Upper lobe of right lung (tissue), 1 donor: ENCODE measurements at regions not wholly inside any gene's neighbourhood (a gene's known extent, or its start where the extent isn't known, plus 50 kb on each side); places are given as distances from the start of the nearest gene placed in this dataset.

Source experiments
- ATAC-seq: fragments of 200-7000 bp; cut with Tn5 transposase; one replicate; pipeline ENCODE4 v1.9.1; 2020; ENCODE audit warnings: mild to moderate bottlenecking, moderate library complexity
- DNase-seq: peaks from one replicate; pipeline ENCODE4 v3.0.0-alpha.2; 2020
- H3K27ac ChIP-seq: fragments of 200-600 bp; one replicate; pipeline ENCODE4 v1.8.0; 2022
- H3K27me3 ChIP-seq: fragments of 200-600 bp; one replicate; pipeline ENCODE4 v1.8.0; 2022; ENCODE audit warnings: mild to moderate bottlenecking
- H3K36me3 ChIP-seq: fragments of 200-600 bp; one replicate; pipeline ENCODE4 v1.8.0; 2022
- H3K4me1 ChIP-seq: fragments of 200-600 bp; one replicate; pipeline ENCODE4 v1.8.0; 2022
- H3K4me3 ChIP-seq: fragments of 200-600 bp; one replicate; pipeline ENCODE4 v1.8.0; 2022; ENCODE audit warnings: mild to moderate bottlenecking
- H3K9me3 ChIP-seq: fragments of 200-600 bp; one replicate; pipeline ENCODE4 v1.8.0; 2022
- intact Hi-C: fragments of 100-400 bp; cut with DNase I; formaldehyde crosslinking; loops from one replicate; pipeline ENCODE4 v1.11.0; 2022
- TF ChIP-seq, protein P1 (sequence below): fragments of 200-600 bp; IDR thresholded peaks from one replicate; pipeline ENCODE4 v1.8.0; 2022; ENCODE audit warnings: antibody characterized with exemption
- donor health status: DM: no; HTN: yes; CAD: no; lungs with severe emphysema.

DNA sequence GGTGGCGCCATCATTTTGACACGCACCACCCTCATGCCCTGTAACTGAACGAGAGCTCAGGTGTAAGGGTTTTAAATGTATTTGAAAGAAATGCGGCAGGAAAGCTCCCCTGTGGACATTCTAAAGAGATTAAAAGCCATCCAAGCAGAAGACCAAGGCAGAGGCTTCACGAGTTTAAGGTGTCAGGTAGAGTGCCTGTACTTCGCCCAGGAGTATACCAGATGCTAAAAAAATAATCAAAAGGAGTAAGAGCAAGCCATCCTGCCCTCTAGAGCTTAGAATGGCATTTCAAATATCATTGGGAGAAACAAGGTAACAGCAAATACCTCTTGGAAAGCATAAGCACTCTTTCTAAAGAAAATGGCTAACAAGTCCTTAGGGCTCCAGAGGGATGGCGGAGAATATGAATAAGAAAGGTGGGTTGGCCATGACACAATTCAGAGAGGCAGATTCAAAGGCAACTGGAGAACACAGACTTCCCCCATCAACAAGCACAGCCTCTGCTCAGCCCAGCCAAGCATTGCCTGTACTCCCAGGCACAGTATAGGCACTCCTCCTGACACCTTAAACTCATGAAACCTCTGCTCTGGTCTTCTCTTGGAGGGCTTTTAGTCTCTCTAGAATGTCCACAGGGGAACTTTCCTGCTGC lies 447.6 kb downstream of the SUCLA2 start:
- H3K27me3 ChIP-seq = no peaks in the 10 kb centered on the region
- no peaks in the 10 kb centered on the region for H3K4me1 ChIP-seq
- no peak for ATAC-seq
- TF ChIP-seq, protein P1, sequence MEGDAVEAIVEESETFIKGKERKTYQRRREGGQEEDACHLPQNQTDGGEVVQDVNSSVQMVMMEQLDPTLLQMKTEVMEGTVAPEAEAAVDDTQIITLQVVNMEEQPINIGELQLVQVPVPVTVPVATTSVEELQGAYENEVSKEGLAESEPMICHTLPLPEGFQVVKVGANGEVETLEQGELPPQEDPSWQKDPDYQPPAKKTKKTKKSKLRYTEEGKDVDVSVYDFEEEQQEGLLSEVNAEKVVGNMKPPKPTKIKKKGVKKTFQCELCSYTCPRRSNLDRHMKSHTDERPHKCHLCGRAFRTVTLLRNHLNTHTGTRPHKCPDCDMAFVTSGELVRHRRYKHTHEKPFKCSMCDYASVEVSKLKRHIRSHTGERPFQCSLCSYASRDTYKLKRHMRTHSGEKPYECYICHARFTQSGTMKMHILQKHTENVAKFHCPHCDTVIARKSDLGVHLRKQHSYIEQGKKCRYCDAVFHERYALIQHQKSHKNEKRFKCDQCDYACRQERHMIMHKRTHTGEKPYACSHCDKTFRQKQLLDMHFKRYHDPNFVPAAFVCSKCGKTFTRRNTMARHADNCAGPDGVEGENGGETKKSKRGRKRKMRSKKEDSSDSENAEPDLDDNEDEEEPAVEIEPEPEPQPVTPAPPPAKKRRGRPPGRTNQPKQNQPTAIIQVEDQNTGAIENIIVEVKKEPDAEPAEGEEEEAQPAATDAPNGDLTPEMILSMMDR = no peak
- no peak overlapping the region for H3K27ac ChIP-seq
- intact Hi-C loops = no loop called here
- H3K36me3 ChIP-seq = no peaks in the 10 kb centered on the region
- no peak for DNase-seq
- H3K9me3 ChIP-seq = no peaks in the 10 kb centered on the region
- no peak overlapping the region for H3K4me3 ChIP-seq

DNA sequence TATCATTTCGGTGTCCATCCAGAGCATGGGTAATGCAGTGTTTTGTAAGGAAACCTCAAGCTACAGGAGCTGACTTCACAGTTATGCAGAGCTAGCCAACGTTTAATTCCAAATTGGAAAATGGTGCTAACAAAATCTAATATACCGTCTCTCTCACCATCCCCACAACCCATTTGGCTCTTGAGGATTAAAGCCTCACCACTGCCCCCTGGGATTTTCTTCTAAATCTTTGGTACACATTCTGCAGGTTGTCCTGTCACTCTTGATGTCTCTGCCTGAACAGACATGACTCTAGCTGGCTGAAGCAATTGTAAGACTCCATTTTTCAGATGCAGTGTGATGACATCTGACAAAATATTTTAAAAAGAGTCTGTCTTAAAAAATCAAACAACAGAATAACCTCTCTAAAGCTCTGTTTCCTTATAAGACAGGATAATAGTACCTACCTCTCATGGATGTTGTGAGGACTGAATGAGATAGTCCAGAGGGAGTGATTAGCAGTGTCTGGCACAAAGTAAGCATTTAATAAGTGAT lies 451.8 kb downstream of the SUCLA2 start:
- no peak for ATAC-seq
- no peak overlapping the region for H3K4me3 ChIP-seq
- intact Hi-C loops = no loop called here

DNA sequence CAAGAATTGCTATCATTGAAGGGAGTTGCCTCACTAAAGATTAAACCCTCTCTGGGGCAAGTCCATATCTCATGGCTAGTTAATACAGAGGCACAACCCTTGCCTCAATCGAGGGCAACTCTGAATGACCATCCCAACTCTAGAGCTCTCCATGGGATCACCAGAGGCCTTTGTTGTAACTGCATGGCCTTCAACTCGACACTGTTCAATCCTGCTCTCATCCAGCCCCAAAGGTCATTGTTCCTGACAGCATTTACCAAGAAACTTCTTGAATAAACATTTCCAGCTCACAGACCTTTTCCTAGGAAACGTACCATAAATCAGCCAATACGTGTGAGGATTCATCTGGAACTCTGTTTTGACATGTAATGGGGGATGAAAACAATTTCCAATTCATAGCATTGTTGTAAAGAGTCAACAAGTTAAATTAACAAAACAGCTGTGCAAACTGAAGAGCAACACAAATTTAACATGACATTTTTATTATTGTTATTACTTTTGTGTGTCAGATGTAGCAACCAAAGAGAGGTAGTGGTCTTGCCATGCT lies 452.7 kb downstream of the SUCLA2 start:
- DNase-seq = no peak
- no peak overlapping the region for H3K4me3 ChIP-seq
- no peaks in the 10 kb centered on the region for H3K4me1 ChIP-seq
- no peak for ATAC-seq
- no peaks in the 10 kb centered on the region for H3K36me3 ChIP-seq
- H3K27me3 ChIP-seq = no peaks in the 10 kb centered on the region
- no peak overlapping the region for H3K27ac ChIP-seq
- H3K9me3 ChIP-seq = no peaks in the 10 kb centered on the region
- intact Hi-C loops = no loop called here
- TF ChIP-seq, protein P1 = no peak

More for the DNA sequence above, 451.8 kb downstream of the SUCLA2 start:
- H3K27me3 ChIP-seq = no peaks in the 10 kb centered on the region
- no peak overlapping the region for H3K27ac ChIP-seq
- H3K4me1 ChIP-seq = no peaks in the 10 kb centered on the region
- no peaks in the 10 kb centered on the region for H3K9me3 ChIP-seq
- no peak for DNase-seq
- TF ChIP-seq, protein P1 = no peak
- H3K36me3 ChIP-seq = no peaks in the 10 kb centered on the region

DNA sequence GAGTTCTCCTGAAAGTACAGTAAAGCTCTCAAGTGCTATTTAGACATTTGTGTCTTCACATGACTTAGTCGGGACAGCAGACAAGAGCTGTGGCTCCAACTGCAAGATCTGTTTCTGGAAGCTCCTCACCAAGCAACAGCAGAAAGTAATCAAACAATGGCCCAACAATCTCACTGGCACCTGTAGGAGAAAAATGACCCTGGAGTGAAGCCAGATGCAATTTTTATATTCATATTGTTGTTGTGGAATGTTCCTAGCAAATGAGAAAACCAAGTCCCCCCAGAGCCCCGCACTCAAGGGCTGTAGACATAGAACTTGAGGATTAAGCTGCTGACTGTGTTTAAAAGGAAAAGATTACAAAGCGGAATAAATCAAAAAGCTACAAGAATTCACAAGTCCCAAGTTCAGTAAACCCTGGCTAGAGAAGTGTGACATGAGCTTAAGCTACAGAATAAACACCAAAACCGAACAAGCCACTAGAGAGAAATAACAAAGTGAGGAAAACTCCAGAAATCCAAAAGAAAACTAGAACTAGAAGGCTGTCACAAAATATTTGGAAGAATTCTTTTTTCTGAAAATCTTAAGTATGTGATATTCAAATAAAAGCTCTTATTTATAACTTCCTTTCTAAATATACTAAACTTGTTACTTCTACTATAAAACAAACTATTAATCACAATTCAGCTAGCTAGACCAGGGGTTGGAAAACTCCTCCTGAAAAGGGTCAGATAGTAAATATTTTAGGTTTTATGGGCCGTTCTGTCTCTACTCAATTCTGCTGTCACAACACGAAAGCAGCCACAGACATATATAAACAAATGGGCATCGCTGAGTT lies 454.5 kb downstream of the SUCLA2 start:
- Histone ChIP-seq H3K4me3 (no peak overlapping the region), H3K9me3 (no peaks in the 10 kb centered on the region), H3K27me3 (no peaks in the 10 kb centered on the region), H3K36me3 (no peaks in the 10 kb centered on the region), H3K4me1 (no peaks in the 10 kb centered on the region), H3K27ac (no peak overlapping the region)
- DNase-seq (no peak), ATAC-seq (no peak)
- TF ChIP-seq, protein P1 = no peak
- intact Hi-C loops = no loop called here

DNA sequence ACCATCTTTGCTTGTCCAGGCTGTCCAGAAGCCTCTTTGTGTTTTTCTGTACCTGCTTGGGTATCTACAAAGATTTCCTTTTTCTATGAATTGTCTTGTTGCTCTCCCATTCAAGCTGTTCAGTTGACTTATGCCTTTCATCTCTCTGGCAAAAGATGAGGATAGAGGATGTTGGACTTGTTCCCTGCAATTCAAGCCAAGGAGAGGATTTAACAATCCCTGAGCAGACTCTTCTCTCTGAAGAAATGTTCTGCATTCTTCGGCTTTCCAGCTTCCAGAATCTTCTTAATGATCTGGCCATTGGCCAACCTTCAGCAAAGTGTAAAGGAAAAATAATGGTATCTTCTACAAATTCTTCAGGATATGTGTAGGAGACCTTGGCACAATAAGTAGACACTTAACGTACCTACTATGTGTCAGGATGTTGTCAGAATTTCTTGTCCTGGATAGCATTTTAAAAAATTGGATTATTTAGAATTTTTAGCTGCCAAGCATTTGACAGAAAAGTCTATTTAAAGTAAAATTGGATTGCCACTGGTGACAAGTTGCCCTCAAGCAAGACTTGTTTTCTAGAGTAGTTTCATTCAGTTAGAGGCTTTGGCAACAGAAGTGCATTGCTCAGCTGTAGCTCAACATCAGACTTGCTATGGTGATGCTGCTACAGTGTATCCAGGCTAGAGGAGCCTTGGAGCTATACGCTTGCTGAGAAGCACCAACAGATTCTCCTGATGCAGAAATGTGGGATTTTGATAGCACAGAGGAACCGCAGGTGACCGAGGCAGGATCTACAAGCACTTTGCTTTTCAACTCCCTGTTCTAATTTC lies 455.7 kb downstream of the SUCLA2 start:
- no peaks in the 10 kb centered on the region for H3K9me3 ChIP-seq
- DNase-seq (no peak), ATAC-seq (no peak)
- H3K4me1 ChIP-seq = no peaks in the 10 kb centered on the region
- no peaks in the 10 kb centered on the region for H3K36me3 ChIP-seq
- TF ChIP-seq, protein P1 = no peak
- H3K27me3 ChIP-seq = no peaks in the 10 kb centered on the region
- H3K27ac ChIP-seq = no peak overlapping the region
- no peak overlapping the region for H3K4me3 ChIP-seq
- intact Hi-C loops = no loop called here
